Smooth muscle cell (in vitro differentiated cells): ENCODE measurements at regions not wholly inside any gene's neighbourhood (a gene's known extent, or its start where the extent isn't known, plus 50 kb on each side); places are given as distances from the start of the nearest gene placed in this dataset.

Experiments
- DNase-seq: peaks from one replicate; lab custom pipeline; 2025; ENCODE audit not compliant: unreplicated experiment; lab: John Stamatoyannopoulos, UW
- H2AFZ ChIP-seq: fragments of 200-600 bp; sonication (generic); 2 replicates; pipeline ENCODE4 v1.6.0; 2016; ENCODE audit warnings: antibody characterized with exemption, low read depth, mild to moderate bottlenecking
- H3F3A ChIP-seq: fragments of 200-600 bp; sonication (generic); 2 replicates; pipeline ENCODE4 v1.6.0; 2017; ENCODE audit warnings: antibody characterized with exemption, low read depth
- H3K27ac ChIP-seq: fragments of 200-600 bp; sonication (generic); 2 replicates; pipeline ENCODE4 v1.5.1; 2016; ENCODE audit warnings: low read depth, mild to moderate bottlenecking
- H3K27me3 ChIP-seq: fragments of 200-600 bp; sonication (generic); 2 replicates; pipeline ENCODE4 v1.6.1; 2016; ENCODE audit warnings: low read depth, mild to moderate bottlenecking
- H3K36me3 ChIP-seq: fragments of 200-600 bp; sonication (generic); 2 replicates; pipeline ENCODE4 v1.5.1; 2016; ENCODE audit warnings: low read depth
- H3K4me1 ChIP-seq: fragments of 200-600 bp; sonication (generic); 2 replicates; pipeline ENCODE4 v1.5.1; 2016; ENCODE audit warnings: low read depth
- H3K4me2 ChIP-seq: fragments of 200-600 bp; sonication (generic); 2 replicates; pipeline ENCODE4 v1.6.0; 2016; ENCODE audit warnings: mild to moderate bottlenecking
- H3K4me3 ChIP-seq: fragments of 200-600 bp; sonication (generic); 2 replicates; pipeline ENCODE4 v1.5.1; 2016; ENCODE audit warnings: mild to moderate bottlenecking
- H3K79me2 ChIP-seq: fragments of 200-600 bp; sonication (generic); 2 replicates; pipeline ENCODE4 v1.6.0; 2016; ENCODE audit warnings: low read depth, mild to moderate bottlenecking
- H3K9ac ChIP-seq: fragments of 200-600 bp; sonication (generic); 2 replicates; pipeline ENCODE4 v1.6.0; 2016; ENCODE audit warnings: low read depth
- H3K9me3 ChIP-seq: fragments of 200-600 bp; sonication (generic); replicated peaks from 2 replicates; pipeline ENCODE4 v1.5.1; 2016; ENCODE audit warnings: low read depth
- H4K20me1 ChIP-seq: fragments of 200-600 bp; sonication (generic); 2 replicates; pipeline ENCODE4 v1.6.0; 2016; ENCODE audit warnings: low read depth
- CTCF ChIP-seq: fragments of 200-600 bp; sonication (generic); IDR thresholded peaks from 2 replicates; pipeline ENCODE4 v1.5.1; 2017; ENCODE audit warnings: borderline replicate concordance, mild to moderate bottlenecking, antibody characterized with exemption; ENCODE audit not compliant: insufficient read depth, poor library complexity, severe bottlenecking
- WGBS: methylation state at CpG from one replicate; pipeline ENCODE4 v1.1.7; 2016; ENCODE audit warnings: low lambda C conversion rate; 5-methylcytosine and 5-hydroxymethylcytosine counted together

- no peaks in the 10 kb centered on the region for H3K36me3 ChIP-seq
- H3F3A ChIP-seq: no peaks in the 10 kb centered on the region
- no peaks in the 10 kb centered on the region for H3K79me2 ChIP-seq
- no peak for DNase-seq
- H3K27me3 ChIP-seq: peaks cover 7% of the 10 kb centered on the region
- no peak overlapping the region for H3K4me3 ChIP-seq
- no peak overlapping the region for H3K27ac ChIP-seq
- no peak for TF ChIP-seq CTCF
- WGBS: 77% methylated on average over 4 of the region's 4 CpGs
- no peaks in the 10 kb centered on the region for H3K4me1 ChIP-seq
- H3K4me2 ChIP-seq: no peak overlapping the region
- H2AFZ ChIP-seq: no peak overlapping the region
- H3K9me3 ChIP-seq: no peaks in the 10 kb centered on the region
- H4K20me1 ChIP-seq: no peaks in the 10 kb centered on the region
- H3K9ac ChIP-seq: no peak overlapping the region
Measured at GRCh38 chr15:91586560-91586959, 266.9 kb upstream of the SLCO3A1 start.

- Histone ChIP-seq H3K36me3 (no peaks in the 10 kb centered on the region), H3K4me2 (no peak overlapping the region), H2AFZ (no peak overlapping the region), H3K27ac (no peak overlapping the region), H3K4me3 (no peak overlapping the region), H3K9me3 (no peaks in the 10 kb centered on the region), H3K4me1 (no peaks in the 10 kb centered on the region), H4K20me1 (no peaks in the 10 kb centered on the region), H3F3A (no peaks in the 10 kb centered on the region), H3K79me2 (no peaks in the 10 kb centered on the region), H3K9ac (no peak overlapping the region), H3K27me3 (peaks cover 7% of the 10 kb centered on the region)
- no peak for TF ChIP-seq CTCF
- WGBS: 87% methylated on average over 3 of the region's 3 CpGs
- no peak for DNase-seq
Measured at GRCh38 chr15:91589360-91589759, 264.1 kb upstream of the SLCO3A1 start.

GRCh38 chr15:91592567-91592966 is 260.9 kb upstream of the SLCO3A1 start:
- Histone ChIP-seq H3K9me3 (no peaks in the 10 kb centered on the region), H3K27ac (no peak overlapping the region), H4K20me1 (no peaks in the 10 kb centered on the region), H3K79me2 (no peaks in the 10 kb centered on the region), H3K9ac (no peak overlapping the region), H3K4me1 (no peaks in the 10 kb centered on the region), H3F3A (no peaks in the 10 kb centered on the region), H3K36me3 (no peaks in the 10 kb centered on the region), H2AFZ (no peak overlapping the region), H3K4me3 (no peak overlapping the region), H3K4me2 (no peak overlapping the region), H3K27me3 (peaks cover 9% of the 10 kb centered on the region)
- no peak for DNase-seq
- no peak for TF ChIP-seq CTCF
- 68% methylated on average over 2 of the region's 2 CpGs for WGBS

GRCh38 chr15:91593067-91593466 is 260.4 kb upstream of the SLCO3A1 start:
- Histone ChIP-seq H3K9me3 (no peaks in the 10 kb centered on the region), H4K20me1 (no peaks in the 10 kb centered on the region), H3K27ac (no peak overlapping the region), H2AFZ (no peak overlapping the region), H3K79me2 (no peaks in the 10 kb centered on the region), H3K4me2 (no peak overlapping the region), H3K27me3 (peaks cover 9% of the 10 kb centered on the region), H3K9ac (no peak overlapping the region), H3K36me3 (no peaks in the 10 kb centered on the region), H3K4me1 (no peaks in the 10 kb centered on the region), H3K4me3 (no peak overlapping the region), H3F3A (no peaks in the 10 kb centered on the region)
- DNase-seq: no peak
- TF ChIP-seq CTCF: no peak
